ENCODE measurements at regions not wholly inside any gene's neighbourhood (a gene's known extent, or its start where the extent isn't known, plus 50 kb on each side); places are given as distances from the start of the nearest gene placed in this dataset.

- DNase-seq, result no peak
These were observed 65.7 kb downstream of the TMEM18 start for GRCh38 chr2:611519-611918.

- no peak for DNase-seq
These were observed 66.7 kb downstream of the TMEM18 start for GRCh38 chr2:610491-610890.

- no peak for DNase-seq
These were observed 67.3 kb downstream of the TMEM18 start for GRCh38 chr2:609881-610280.

GRCh38 chr2:609449-609848, 67.8 kb downstream of the TMEM18 start:
- no peak for DNase-seq

GRCh38 chr2:608711-609110, 68.5 kb downstream of the TMEM18 start:
- DNase-seq, result no peak

- DNase-seq, result no peak
These were observed 68.9 kb downstream of the TMEM18 start for GRCh38 chr2:608297-608696.

- no peak for DNase-seq
These were observed 69.5 kb downstream of the TMEM18 start for GRCh38 chr2:607709-608108.

- DNase-seq, result no peak
These were observed 70.0 kb downstream of the TMEM18 start for GRCh38 chr2:607172-607571.

GRCh38 chr2:605674-606608, 71.3 kb downstream of the TMEM18 start:
- DNase-seq, result no peak

GRCh38 chr2:604854-605524, 72.2 kb downstream of the TMEM18 start:
- DNase-seq, result no peak

GRCh38 chr2:604385-604784, 72.8 kb downstream of the TMEM18 start:
- no peak for DNase-seq

- no peak for DNase-seq
These were observed 73.3 kb downstream of the TMEM18 start for GRCh38 chr2:603869-604268.

- DNase-seq, result no peak
These were observed 73.8 kb downstream of the TMEM18 start for GRCh38 chr2:603427-603826.

GRCh38 chr2:602571-603359, 74.4 kb downstream of the TMEM18 start:
- DNase-seq, result no peak

GRCh38 chr2:601806-602455, 75.3 kb downstream of the TMEM18 start:
- no peak for DNase-seq

GRCh38 chr2:601387-601698, 75.9 kb downstream of the TMEM18 start:
- DNase-seq, result no peak

- no peak for DNase-seq
These were observed 76.4 kb downstream of the TMEM18 start for GRCh38 chr2:600542-601386.

GRCh38 chr2:599601-600000, 77.6 kb downstream of the TMEM18 start:
- DNase-seq, result no peak

- DNase-seq, result no peak
These were observed 79.0 kb downstream of the TMEM18 start for GRCh38 chr2:598058-598802.

- no peak for DNase-seq
These were observed 81.2 kb downstream of the TMEM18 start for GRCh38 chr2:595831-596592.

Data from GF-D8 (cell line).